ENCODE measurements at regions not wholly inside any gene's neighbourhood (a gene's known extent, or its start where the extent isn't known, plus 50 kb on each side); places are given as distances from the start of the nearest gene placed in this dataset.
A peak's percentile ranks its signal among the peaks of the same experiment; 100 is the strongest.

- H3K4me3 ChIP-seq (ENCODE audit: low read length) = no peak overlapping the region
- no peak for TF ChIP-seq CTCF (IDR thresholded peaks at IDR 0.05; ENCODE audit: insufficient read depth, low read depth, low read length, missing control alignments)
- no peak for DNase-seq (ENCODE audit: low read depth)
These were observed 243.3 kb upstream of the NCKAP5 start for GRCh38 chr2:133811409-133812125.

GRCh38 chr2:133812826-133813617, 244.8 kb upstream of the NCKAP5 start:
- no peak for TF ChIP-seq CTCF (IDR thresholded peaks at IDR 0.05; ENCODE audit: insufficient read depth, low read depth, low read length, missing control alignments)
- no peak overlapping the region for H3K4me3 ChIP-seq (ENCODE audit: low read length)
- DNase-seq (ENCODE audit: low read depth) = peak; percentile 62

DNA sequence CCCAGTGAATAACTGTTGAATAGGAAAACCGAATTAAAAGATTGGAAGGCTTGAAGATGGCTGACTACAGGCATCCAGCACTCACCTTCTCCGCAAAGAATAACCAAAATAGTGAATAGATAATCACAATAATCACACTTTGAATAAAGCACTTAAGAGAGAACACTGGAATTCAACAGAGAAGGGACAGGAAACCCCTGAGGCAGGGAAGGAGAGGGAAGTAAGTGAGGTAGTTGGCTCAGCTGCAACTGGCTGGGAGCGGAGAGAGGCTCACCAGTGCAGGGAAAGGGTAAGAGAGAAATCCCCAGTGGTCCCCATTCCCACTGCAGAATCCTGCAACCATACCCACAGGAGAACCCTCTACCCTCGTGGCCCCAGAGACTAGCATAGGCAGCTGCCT, 246.6 kb upstream of the NCKAP5 start:
- H3K4me3 ChIP-seq (ENCODE audit: low read length) = no peak overlapping the region
- DNase-seq (ENCODE audit: low read depth) = peak; percentile 36
- TF ChIP-seq CTCF (IDR thresholded peaks at IDR 0.05; ENCODE audit: insufficient read depth, low read depth, low read length, missing control alignments) = no peak

- TF ChIP-seq CTCF (IDR thresholded peaks at IDR 0.05; ENCODE audit: insufficient read depth, low read depth, low read length, missing control alignments) = no peak
- DNase-seq (ENCODE audit: low read depth) = no peak
- no peak overlapping the region for H3K4me3 ChIP-seq (ENCODE audit: low read length)
These were observed 247.8 kb upstream of the NCKAP5 start for GRCh38 chr2:133816037-133816436.

- no peak for TF ChIP-seq CTCF (IDR thresholded peaks at IDR 0.05; ENCODE audit: insufficient read depth, low read depth, low read length, missing control alignments)
- peak; percentile 91 for DNase-seq (ENCODE audit: low read depth)
These were observed 249.7 kb upstream of the NCKAP5 start for GRCh38 chr2:133817680-133818566.

GRCh38 chr2:133818661-133819060, 250.4 kb upstream of the NCKAP5 start:
- no peak for TF ChIP-seq CTCF (IDR thresholded peaks at IDR 0.05; ENCODE audit: insufficient read depth, low read depth, low read length, missing control alignments)
- no peak overlapping the region for H3K4me3 ChIP-seq (ENCODE audit: low read length)
- DNase-seq (ENCODE audit: low read depth) = no peak

More at GRCh38 chr2:133817680-133818566, 249.7 kb upstream of the NCKAP5 start:
- no peak overlapping the region for H3K4me3 ChIP-seq (ENCODE audit: low read length)

Measured in epithelial cell of esophagus (primary cell).